ENCODE measurements at regions not wholly inside any gene's neighbourhood (a gene's known extent, or its start where the extent isn't known, plus 50 kb on each side); places are given as distances from the start of the nearest gene placed in this dataset.

DNA sequence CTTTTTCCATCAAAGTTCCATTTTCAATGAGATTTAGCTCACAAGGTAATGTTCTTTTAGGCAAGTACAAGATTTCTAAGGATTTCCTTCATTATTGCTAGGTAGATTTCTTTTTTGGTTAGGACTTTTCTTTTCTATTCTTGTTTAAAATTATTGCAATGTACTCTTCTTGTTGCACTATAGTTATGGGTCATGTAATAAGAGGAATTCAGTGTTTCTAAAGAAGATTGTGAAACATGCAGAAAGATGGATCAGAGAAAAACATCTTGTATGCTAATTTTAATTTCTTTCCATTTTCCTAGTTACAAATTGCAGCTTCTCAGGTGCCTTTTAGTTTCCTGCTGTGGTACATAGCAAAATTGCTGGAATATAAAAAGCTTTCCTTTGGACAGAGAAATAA is 56.1 kb downstream of the BTG1 start:
- in situ Hi-C loops (cut with MboI; ENCODE audit: low sequenced_read_pairs): no loop called here

DNA sequence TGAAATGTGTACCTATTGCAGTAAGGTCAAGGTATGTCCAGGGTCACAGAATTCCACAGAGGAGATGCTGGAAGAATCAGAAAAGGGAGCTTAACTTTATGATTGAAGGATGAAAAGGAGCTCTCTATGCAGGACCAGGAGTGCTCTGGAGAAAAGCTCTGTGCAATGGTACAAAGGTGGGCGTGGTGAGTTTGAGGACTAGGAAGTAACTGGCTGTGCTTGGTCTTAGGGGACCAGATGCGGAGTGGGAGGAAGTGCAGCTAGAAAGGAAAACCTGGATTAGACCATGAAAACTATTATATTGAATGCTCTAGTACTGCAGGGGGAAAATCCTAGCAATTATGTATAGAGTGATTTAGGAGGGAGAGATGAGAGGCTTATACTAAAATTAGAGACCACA is 56.8 kb downstream of the BTG1 start:
- in situ Hi-C loops (cut with MboI; ENCODE audit: low sequenced_read_pairs): no loop called here

GRCh38 chr12:92085736-92086040 is 60.0 kb downstream of the BTG1 start:
- in situ Hi-C loops (cut with MboI; ENCODE audit: low sequenced_read_pairs): no loop called here

GRCh38 chr12:92085040-92085735 is 60.5 kb downstream of the BTG1 start:
- in situ Hi-C loops (cut with MboI; ENCODE audit: low sequenced_read_pairs): no loop called here

- in situ Hi-C loops (cut with MboI; ENCODE audit: low sequenced_read_pairs): no loop called here
Observed at GRCh38 chr12:92080911-92081285, 64.7 kb downstream of the BTG1 start.

DNA sequence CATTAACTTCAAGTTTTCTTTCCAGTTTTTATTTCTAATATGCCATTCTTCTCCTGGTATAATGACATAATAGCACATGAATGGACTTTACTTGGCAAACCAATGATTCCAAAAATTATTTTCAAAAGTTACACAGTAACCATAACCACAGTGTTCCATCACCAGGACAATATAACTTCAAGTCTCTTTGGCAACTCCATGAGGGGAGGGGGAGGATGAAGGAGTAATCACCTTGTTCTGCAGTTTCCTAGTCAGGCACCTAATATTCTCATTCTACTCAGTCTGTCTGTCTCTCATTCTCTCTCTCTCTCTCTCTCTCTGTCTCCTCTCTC is 66.6 kb downstream of the BTG1 start:
- in situ Hi-C loops (cut with MboI; ENCODE audit: low sequenced_read_pairs): no loop called here

DNA sequence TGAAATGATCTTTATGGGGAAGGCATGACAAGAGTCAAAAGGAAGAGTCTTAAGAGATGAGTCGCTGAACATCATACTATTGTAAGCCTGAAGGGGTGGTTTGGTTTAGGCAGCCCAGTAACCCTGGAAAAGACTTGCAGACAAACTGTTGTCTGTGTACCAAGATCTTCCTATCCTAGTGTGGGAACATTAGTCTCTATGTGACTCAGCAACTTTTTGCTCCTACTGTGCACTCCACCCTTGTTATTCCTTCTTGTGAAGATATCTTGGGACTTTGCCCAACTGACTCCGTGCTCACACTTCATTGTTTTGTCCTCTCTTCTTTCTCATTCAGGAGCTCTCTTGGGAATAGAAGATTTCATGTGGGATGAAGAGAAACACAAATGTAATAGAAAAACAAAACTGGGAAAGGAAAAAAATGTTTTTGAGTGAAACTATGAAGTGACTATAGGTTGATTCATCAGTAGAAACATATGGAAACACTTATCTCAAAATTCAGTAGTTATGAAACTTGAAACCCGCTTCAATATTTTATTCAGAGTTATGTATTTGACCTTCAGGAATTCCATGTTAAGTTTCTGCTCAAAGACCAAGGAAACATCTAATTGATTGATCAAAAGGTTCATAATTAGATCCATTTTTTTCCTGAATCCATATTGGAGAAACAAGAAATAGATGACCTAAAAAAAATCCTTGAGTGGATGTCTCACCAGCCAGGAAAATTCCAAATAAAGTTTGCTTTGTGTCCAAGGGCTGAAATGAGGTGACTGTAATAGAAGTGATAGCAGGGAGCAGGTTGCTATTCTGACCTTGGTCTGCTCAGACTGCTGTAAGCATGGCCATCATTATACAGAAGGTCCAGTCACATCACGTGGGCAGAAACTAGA is 67.2 kb downstream of the BTG1 start:
- in situ Hi-C loops (cut with MboI; ENCODE audit: low sequenced_read_pairs): no loop called here

- in situ Hi-C loops (cut with MboI; ENCODE audit: low sequenced_read_pairs): no loop called here
Observed at GRCh38 chr12:92077530-92077929, 68.1 kb downstream of the BTG1 start.

DNA sequence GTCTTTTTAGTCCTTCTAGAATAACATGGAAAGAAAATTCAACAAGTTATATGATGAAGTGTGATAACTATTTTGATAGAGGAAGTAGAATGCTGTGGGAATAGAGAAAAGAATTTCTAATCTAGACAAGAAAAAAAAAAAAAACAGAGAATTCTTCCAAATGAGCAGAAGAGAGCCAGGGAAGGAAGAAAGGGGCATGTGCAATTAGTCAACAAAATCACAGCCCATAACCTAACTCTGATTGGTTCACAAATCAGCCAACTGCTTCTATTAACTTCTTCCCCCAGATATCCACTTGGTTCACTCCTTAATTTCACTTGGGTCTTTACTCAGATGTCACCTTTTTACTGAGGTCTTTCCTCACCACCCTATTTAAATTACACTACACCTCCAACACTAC is 69.5 kb downstream of the BTG1 start:
- in situ Hi-C loops (cut with MboI; ENCODE audit: low sequenced_read_pairs): no loop called here

DNA sequence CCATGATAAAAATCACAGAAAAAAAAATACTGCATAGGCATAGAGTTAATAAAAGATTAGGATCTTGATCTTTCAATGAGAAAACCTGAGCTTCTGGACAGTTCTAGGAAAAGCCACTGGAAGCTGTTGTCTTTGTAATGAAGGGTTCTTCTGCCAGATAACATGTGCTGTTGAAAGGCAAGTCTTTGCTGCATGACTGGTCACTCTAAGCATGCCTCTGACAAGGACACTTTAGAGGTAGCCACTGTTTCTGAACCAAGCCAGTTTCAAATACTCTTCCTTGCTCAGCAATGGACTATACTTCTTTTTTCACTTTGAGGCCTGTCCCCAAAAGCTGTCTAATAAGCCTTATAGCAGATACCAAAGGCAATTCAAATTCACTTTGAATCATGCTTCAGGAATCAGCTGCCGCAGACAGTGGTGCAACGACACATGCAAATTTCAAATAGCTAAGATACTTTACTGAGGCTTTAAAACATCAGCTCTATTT is 70.2 kb downstream of the BTG1 start:
- in situ Hi-C loops (cut with MboI; ENCODE audit: low sequenced_read_pairs): no loop called here

DNA sequence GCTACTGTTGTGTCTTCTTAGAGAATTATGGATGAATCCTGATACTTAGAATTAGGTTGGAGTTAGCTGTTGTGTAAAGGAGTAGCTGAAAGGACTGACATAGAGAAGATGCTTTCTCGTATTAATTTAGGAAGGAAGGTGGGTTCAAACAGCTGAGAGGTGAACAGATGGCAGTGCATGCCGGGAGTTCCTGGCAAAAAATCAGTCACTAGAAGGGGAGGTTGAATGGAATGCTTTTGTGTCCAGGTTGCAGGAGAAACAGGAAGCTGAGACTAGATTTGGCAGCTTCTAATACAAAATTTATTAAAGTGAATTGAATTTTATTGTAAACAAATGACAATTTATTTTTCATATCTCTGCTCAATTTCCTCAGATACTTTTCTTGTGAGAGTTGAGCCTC is 70.8 kb downstream of the BTG1 start:
- in situ Hi-C loops (cut with MboI; ENCODE audit: low sequenced_read_pairs): no loop called here

- in situ Hi-C loops (cut with MboI; ENCODE audit: low sequenced_read_pairs): no loop called here
Observed at GRCh38 chr12:92073094-92073493, 72.6 kb downstream of the BTG1 start.

- in situ Hi-C loops (cut with MboI; ENCODE audit: low sequenced_read_pairs): no loop called here
Observed at GRCh38 chr12:92072112-92072511, 73.5 kb downstream of the BTG1 start.

GRCh38 chr12:92070864-92071445 is 74.7 kb downstream of the BTG1 start:
- in situ Hi-C loops (cut with MboI; ENCODE audit: low sequenced_read_pairs): no loop called here

DNA sequence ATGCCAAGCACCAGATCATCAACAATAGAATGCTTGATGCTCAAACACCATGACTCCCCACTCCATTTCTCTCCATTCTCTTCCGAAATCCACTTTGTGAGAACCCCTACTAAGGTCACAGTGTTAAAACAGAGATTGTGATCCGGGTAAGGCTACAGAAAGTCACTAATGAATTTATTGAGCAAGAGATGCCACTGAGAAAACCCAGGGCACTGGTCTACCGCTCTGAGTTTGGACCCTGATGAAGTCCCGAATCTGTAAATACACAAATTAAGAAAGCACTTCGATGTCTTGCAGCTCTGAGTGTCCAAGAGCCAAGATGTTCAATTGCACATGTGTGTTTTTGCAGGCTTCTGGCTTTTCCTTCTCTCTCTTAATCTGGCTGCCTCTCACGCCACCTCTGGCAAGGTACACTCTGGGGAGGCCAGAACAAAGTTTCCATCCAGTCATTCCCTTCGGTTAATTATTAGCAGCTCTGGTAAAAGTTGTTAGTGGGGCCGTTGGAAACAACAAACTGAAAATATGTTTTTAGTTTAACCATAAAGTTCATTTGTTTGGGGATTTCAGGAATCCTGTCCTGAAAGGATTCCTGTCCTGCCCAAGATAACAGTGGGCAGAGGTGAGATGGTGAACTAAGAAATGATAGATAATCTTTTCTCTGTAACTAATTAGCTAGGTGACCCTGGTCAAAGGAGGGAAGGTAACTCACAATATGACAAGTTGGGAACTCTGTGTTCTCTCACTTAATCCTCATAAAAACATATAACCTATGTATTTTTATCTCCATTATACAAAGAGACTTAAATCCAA is 75.4 kb downstream of the BTG1 start:
- in situ Hi-C loops (cut with MboI; ENCODE audit: low sequenced_read_pairs): no loop called here

GRCh38 chr12:92068459-92068858 is 77.2 kb downstream of the BTG1 start:
- in situ Hi-C loops (cut with MboI; ENCODE audit: low sequenced_read_pairs): no loop called here

GRCh38 chr12:92065639-92066038 is 80.0 kb downstream of the BTG1 start:
- in situ Hi-C loops (cut with MboI; ENCODE audit: low sequenced_read_pairs): no loop called here

DNA sequence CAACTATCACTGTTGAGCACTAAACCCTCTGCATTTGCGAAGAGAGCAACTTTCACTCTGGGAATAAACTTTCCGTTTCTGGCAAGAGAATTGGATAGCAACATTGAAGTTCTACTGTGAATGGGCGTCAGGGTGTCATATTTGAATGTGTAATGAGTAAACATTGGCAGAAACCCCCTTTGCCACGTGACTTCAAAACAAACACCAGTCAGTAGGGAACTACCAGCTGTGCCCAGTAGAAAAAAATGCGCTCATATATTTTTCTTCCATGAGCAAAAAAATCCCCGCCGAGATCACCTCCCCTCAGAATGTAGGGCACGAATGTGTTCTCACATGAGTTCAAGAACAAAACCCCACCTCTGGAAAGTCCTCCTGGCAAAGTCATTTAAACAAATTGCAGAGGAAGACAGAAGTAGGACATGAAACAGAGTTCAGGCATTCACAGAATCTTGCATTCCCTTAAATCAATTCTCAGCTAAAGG is 80.6 kb downstream of the BTG1 start:
- in situ Hi-C loops (cut with MboI; ENCODE audit: low sequenced_read_pairs): no loop called here

GRCh38 chr12:92064422-92064821 is 81.2 kb downstream of the BTG1 start:
- in situ Hi-C loops (cut with MboI; ENCODE audit: low sequenced_read_pairs): no loop called here

GRCh38 chr12:92063641-92064040 is 82.0 kb downstream of the BTG1 start:
- in situ Hi-C loops (cut with MboI; ENCODE audit: low sequenced_read_pairs): no loop called here
